ENCODE measurements at regions not wholly inside any gene's neighbourhood (a gene's known extent, or its start where the extent isn't known, plus 50 kb on each side); places are given as distances from the start of the nearest gene placed in this dataset.

DNA sequence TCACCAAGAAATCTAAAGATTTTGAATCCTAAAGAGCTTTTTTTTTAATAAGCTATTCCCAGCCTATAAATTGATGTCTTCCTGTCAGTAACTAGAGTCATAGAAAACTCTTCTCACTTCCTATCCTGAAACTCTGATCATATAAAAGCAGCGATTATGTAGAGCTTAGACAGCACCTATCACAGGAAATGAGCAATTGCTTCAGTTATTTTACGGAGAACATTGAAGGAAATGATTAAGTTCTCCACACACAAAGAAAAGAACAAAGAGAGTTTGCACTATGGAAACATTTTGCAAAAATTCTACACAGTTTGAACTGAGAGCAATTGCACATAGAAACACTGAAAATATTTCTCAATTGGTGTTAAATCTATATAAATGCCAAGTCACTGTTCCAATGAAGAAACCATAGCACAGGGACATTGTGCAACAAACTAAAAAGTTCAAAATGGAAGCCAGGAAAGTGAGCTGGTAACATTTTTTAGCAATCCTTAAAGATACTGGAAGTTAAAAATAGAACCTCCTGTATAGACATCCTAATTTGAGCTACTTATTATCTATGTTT, 291.5 kb upstream of the ARHGEF26 start:
- no peak overlapping the region for H3K4me3 ChIP-seq (ENCODE audit: low read depth, low read length)
- no peak for TF ChIP-seq CTCF (IDR thresholded peaks at IDR 0.05; ENCODE audit: low read depth, low read length)

- TF ChIP-seq CTCF (IDR thresholded peaks at IDR 0.05; ENCODE audit: low read depth, low read length) = no peak
- H3K4me3 ChIP-seq (ENCODE audit: low read depth, low read length) = no peak overlapping the region
Measured at GRCh38 chr3:153830552-153830951, 290.6 kb upstream of the ARHGEF26 start.

GRCh38 chr3:153835540-153835939, 285.6 kb upstream of the ARHGEF26 start:
- H3K4me3 ChIP-seq (ENCODE audit: low read depth, low read length) = no peak overlapping the region
- TF ChIP-seq CTCF (IDR thresholded peaks at IDR 0.05; ENCODE audit: low read depth, low read length) = no peak

DNA sequence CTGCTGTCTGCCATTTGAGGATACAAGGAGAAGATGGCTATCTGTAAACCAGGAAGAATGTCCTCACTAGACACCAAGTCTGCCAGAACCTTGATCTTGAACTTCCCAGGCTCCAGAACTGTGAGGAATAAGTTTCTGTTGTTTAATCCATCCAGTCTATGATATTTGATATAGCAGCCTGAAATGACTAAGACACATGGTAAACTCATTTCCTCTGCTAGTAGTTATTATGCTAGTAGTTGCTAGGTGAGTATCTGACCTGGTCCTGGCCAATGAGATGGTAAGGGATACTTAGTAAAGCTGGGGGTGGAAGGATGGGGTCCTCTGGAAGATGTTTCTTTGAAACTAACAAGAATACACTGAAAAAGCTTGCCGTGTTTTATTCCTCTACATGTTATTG, 280.7 kb upstream of the ARHGEF26 start:
- H3K4me3 ChIP-seq (ENCODE audit: low read depth, low read length) = no peak overlapping the region
- no peak for TF ChIP-seq CTCF (IDR thresholded peaks at IDR 0.05; ENCODE audit: low read depth, low read length)

- TF ChIP-seq CTCF (IDR thresholded peaks at IDR 0.05; ENCODE audit: low read depth, low read length) = no peak
- H3K4me3 ChIP-seq (ENCODE audit: low read depth, low read length) = no peak overlapping the region
Measured at GRCh38 chr3:153843994-153844393, 277.2 kb upstream of the ARHGEF26 start.

GRCh38 chr3:153845311-153845710, 275.9 kb upstream of the ARHGEF26 start:
- no peak for TF ChIP-seq CTCF (IDR thresholded peaks at IDR 0.05; ENCODE audit: low read depth, low read length)
- no peak overlapping the region for H3K4me3 ChIP-seq (ENCODE audit: low read depth, low read length)

GRCh38 chr3:153848702-153849101, 272.5 kb upstream of the ARHGEF26 start:
- no peak for TF ChIP-seq CTCF (IDR thresholded peaks at IDR 0.05; ENCODE audit: low read depth, low read length)
- H3K4me3 ChIP-seq (ENCODE audit: low read depth, low read length) = no peak overlapping the region
